ENCODE measurements at regions not wholly inside any gene's neighbourhood (a gene's known extent, or its start where the extent isn't known, plus 50 kb on each side); places are given as distances from the start of the nearest gene placed in this dataset.
A peak's percentile ranks its signal among the peaks of the same experiment; 100 is the strongest.

GRCh38 chr12:93050026-93050747 is 121.1 kb upstream of the EEA1 start:
- ChIA-PET CTCF (no interaction called here), POLR2A (ENCODE audit: unreplicated experiment) (no interaction called here)
- Histone ChIP-seq H3K23ac (ENCODE audit: low read depth, low read length) (peak overlapping the region; percentile 45; the same call in 1 of the 2 replicates), H3K4me1 (ENCODE audit: control insufficient read depth, insufficient read depth, low read length) (peaks cover 2% of the 10 kb centered on the region), H3K9ac (ENCODE audit: low read depth, low read length) (no peak overlapping the region), H4K91ac (ENCODE audit: insufficient read depth, low read depth, low read length) (peak overlapping the region; percentile 12; the same call in 1 of the 2 replicates), H2AK9ac (replicated peaks; ENCODE audit: low read depth, low read length, poor library complexity) (no peak overlapping the region), H2AK5ac (ENCODE audit: low read depth, low read length) (peak overlapping the region; percentile 74), H2BK5ac (ENCODE audit: low read depth, low read length, poor library complexity, severe bottlenecking) (peak overlapping the region; percentile 24), H3K27ac (ENCODE audit: insufficient read depth, low read length) (no peak overlapping the region), H4K8ac (ENCODE audit: low read depth in 2 of 2, low read length in 2 of 2) (peak overlapping the region; percentile 16 to 29; a peak in 2 of 4 replicates), H3K4me2 (ENCODE audit: low read depth, low read length) (0 out of 2 replicates have a peak overlapping the region, but pooled peaks have one; percentile 4), H4K20me1 (ENCODE audit: insufficient read depth, low read length) (no peaks in the 10 kb centered on the region), H3K18ac (ENCODE audit: low read depth, low read length) (peak overlapping the region; percentile 63; the same call in 1 of the 2 replicates), H3K4me3 (ENCODE audit: insufficient read depth, low read depth, low read length) (no peak overlapping the region), H3K56ac (ENCODE audit: extremely low read depth, insufficient read depth, low read length) (no peak overlapping the region), H3K14ac (replicated peaks; ENCODE audit: low read depth, low read length) (peak overlapping the region; percentile 79), H4K5ac (ENCODE audit: low read depth, low read length) (peak overlapping the region; percentile 53; the same call in 1 of the 2 replicates), H3K9me3 (ENCODE audit: control insufficient read depth, insufficient read depth, low read length) (no peaks in the 10 kb centered on the region), H3K36me3 (ENCODE audit: control insufficient read depth, insufficient read depth, low read length) (no peaks in the 10 kb centered on the region), H2BK15ac (ENCODE audit: low read depth, low read length) (peak overlapping the region; percentile 68; the same call in 1 of the 3 replicates), H3K4ac (ENCODE audit: low read depth, low read length) (peak overlapping the region; percentile 63), H2BK120ac (ENCODE audit: low read depth, low read length) (peak overlapping the region; percentile 76), H2BK20ac (ENCODE audit: low read depth, low read length) (peak overlapping the region; percentile 83; the same call in 1 of the 2 replicates), H2AFZ (replicated peaks; ENCODE audit: low read length, poor library complexity) (peak overlapping the region; percentile 64), H3K79me1 (ENCODE audit: low read depth in 1 of 2, low read length in 2 of 2) (no peaks in the 10 kb centered on the region), H3K9me1 (ENCODE audit: insufficient read depth, low read length) (peaks cover 4% of the 10 kb centered on the region), H3K27me3 (ENCODE audit: control insufficient read depth, insufficient read depth, low read length) (no peaks in the 10 kb centered on the region)
- WGBS, 2 experiments (ENCODE audit: extremely low coverage in 2 of 2, insufficient read length in 1 of 2): 82% methylated on average over 1 of the region's 3 CpGs; no CpG with 5 or more reads in 1 of the 2 experiments
- no TSS peak for BruUV-seq (replicated peaks)
- ATAC-seq (ENCODE audit: low read depth) (peak; percentile 81), DNase-seq (peak; percentile 63)
- in situ Hi-C loops (cut with MboI; ENCODE audit: low sequenced_read_pairs) (no loop called here), dilution Hi-C loops (cut with HindIII; ENCODE audit: low sequenced_read_pairs, unreplicated experiment) (no loop called here), intact Hi-C loops (cut with micrococcal nuclease) (no loop called here)
- TF ChIP-seq BHLHE40 (IDR thresholded peaks at IDR 0.05; ENCODE audit: low read depth, low read length): peak; percentile 64; the same call in 1 of the 2 replicates
- TF ChIP-seq NFE2L2 (IDR thresholded peaks at IDR 0.05; ENCODE audit: low read depth, low read length): no peak
- TF ChIP-seq FOS (IDR thresholded peaks at IDR 0.05; ENCODE audit: low read depth, low read length): no peak; the same call in 1 of the 2 replicates
- no peak for TF ChIP-seq CHD1 (IDR thresholded peaks at IDR 0.05; ENCODE audit: low read depth, low read length)
- TF ChIP-seq RCOR1 (IDR thresholded peaks at IDR 0.05; ENCODE audit: insufficient replicate concordance, low read length): no peak

Data from IMR-90 (cell line).